HepG2 (cell line): ENCODE measurements at regions not wholly inside any gene's neighbourhood (a gene's known extent, or its start where the extent isn't known, plus 50 kb on each side); places are given as distances from the start of the nearest gene placed in this dataset.
A peak's percentile ranks its signal among the peaks of the same experiment; 100 is the strongest.

ENCODE experiments used
- ATAC-seq: fragments of 200-7000 bp; cut with Tn5 transposase; 3 replicates; pipeline ENCODE4 v1.9.1; 2020; ENCODE audit warnings: mild to moderate bottlenecking, moderate library complexity
- BruUV-seq: library from RNA; stranded (reverse); fragments of 400-500 nt; replicated peaks from 2 replicates; lab custom pipeline; 2021; lab: Mats Ljungman, UMichigan
- CTCF ChIA-PET: fragments of 300-600 bp; formaldehyde crosslinking; extraction: SDS; loops from one replicate; lab custom pipeline; 2021; ENCODE audit warnings: low total read pairs, inconsistent platforms, low intra/inter-chr PET ratio; lab: Yijun Ruan, JAX
- POLR2A ChIA-PET: fragments of 350-600 bp; sonication (Branson Sonifier 250); formaldehyde crosslinking; loops from one replicate; lab custom pipeline; 2020; ENCODE audit warnings: antibody characterized with exemption, inconsistent platforms; lab: Yijun Ruan, JAX
- DNase-seq: peaks from one replicate; pipeline ENCODE4 v3.0.0-alpha.2; 2015; ENCODE audit warnings: low spot score
- FAIRE-seq: peaks from 3 replicates; lab custom pipeline; 2011; peaks lifted over from hg19 to GRCh38; lab: Jason Lieb, UNC
- H2AFZ ChIP-seq: one replicate; pipeline ENCODE4 v1.6.1; 2011; ENCODE audit warnings: low read length, inconsistent platforms
- H3K27ac ChIP-seq: fragments of 300-600 bp; 3 replicates; pipeline ENCODE4 v1.8.0; 2011; ENCODE audit warnings: mixed run types, mild to moderate bottlenecking, mixed read lengths, low read length, inconsistent platforms; ENCODE audit not compliant: insufficient read depth; ENCODE audit errors: extremely low read length
- H3K27me3 ChIP-seq, 2 experiments: fragments of 200-600 bp in 1 of 2; 2 replicates in 1 of 2; 3 replicates in 1 of 2; pipeline versions ENCODE4 v1.6.0 to v1.8.0; 2011; ENCODE audit warnings: low read length in 2 of 2, mild to moderate bottlenecking in 2 of 2, moderate library complexity in 2 of 2, inconsistent platforms in 1 of 2; ENCODE audit not compliant: insufficient read depth in 2 of 2, control insufficient read depth in 1 of 2
- H3K36me3 ChIP-seq, 2 experiments: fragments of 200-600 bp in 1 of 2; replicated peaks in 1 of 2; 2 replicates in 1 of 2; 3 replicates in 1 of 2; pipeline versions ENCODE4 v1.5.1 to v1.8.0; 2011; ENCODE audit warnings: low read length in 2 of 2, inconsistent platforms in 1 of 2; ENCODE audit not compliant: insufficient read depth in 2 of 2, control insufficient read depth in 1 of 2
- H3K4me1 ChIP-seq: 2 replicates; pipeline ENCODE4 v1.5.1; 2012; ENCODE audit warnings: low read length, inconsistent platforms; ENCODE audit not compliant: insufficient read depth
- H3K4me2 ChIP-seq: 2 replicates; pipeline ENCODE4 v1.6.0; 2011; ENCODE audit warnings: low read depth, low read length, inconsistent platforms
- H3K4me3 ChIP-seq, 3 experiments: fragments of 200-600 bp in 1 of 3; sonication (generic), shearing (Covaris generic) in 1 of 3; replicated peaks in 1 of 3; 2 replicates each; pipeline ENCODE4 v1.5.1; 2011 to 2016; ENCODE audit warnings: low read length in 3 of 3, inconsistent platforms in 2 of 3, low read depth in 2 of 3, mild to moderate bottlenecking in 2 of 3, control low read depth in 1 of 3, mixed read lengths in 1 of 3; ENCODE audit not compliant: insufficient read depth in 1 of 3
- H3K79me2 ChIP-seq: one replicate; pipeline ENCODE4 v1.6.1; 2011; ENCODE audit warnings: low read length, inconsistent platforms; ENCODE audit not compliant: insufficient read depth
- H3K9ac ChIP-seq: 2 replicates; pipeline ENCODE4 v1.6.0; 2011; ENCODE audit warnings: mild to moderate bottlenecking, low read depth, low read length, inconsistent platforms; ENCODE audit not compliant: insufficient read depth
- H3K9me3 ChIP-seq: 2 replicates; pipeline ENCODE4 v1.5.1; 2012; ENCODE audit warnings: mild to moderate bottlenecking, low read length
- H4K20me1 ChIP-seq: 2 replicates; pipeline ENCODE4 v1.6.0; 2011; ENCODE audit warnings: inconsistent platforms, mild to moderate bottlenecking, low read length, moderate library complexity; ENCODE audit not compliant: insufficient read depth
- AGO1 ChIP-seq: fragments of 200-400 bp; formaldehyde crosslinking; IDR thresholded peaks from 2 replicates; pipeline ENCODE4 v1.6.1; 2017; ENCODE audit warnings: mild to moderate bottlenecking, low read depth, low read length, moderate library complexity; ENCODE audit not compliant: poor library complexity, severe bottlenecking
- KDM1A ChIP-seq: IDR thresholded peaks from 2 replicates; pipeline ENCODE4 v1.6.1; 2016; ENCODE audit warnings: missing compliant biosample characterization
- MAFF ChIP-seq: IDR thresholded peaks from 2 replicates; pipeline ENCODE4 v1.6.1; 2011; ENCODE audit warnings: low read depth, low read length, improper control_type of control experiment
- MAFK ChIP-seq, 2 experiments: IDR thresholded peaks in 1 of 2; conservative IDR thresholded peaks in 1 of 2; 2 replicates each; pipeline ENCODE4 v1.6.1; 2011; ENCODE audit warnings: improper control_type of control experiment in 2 of 2, low read length in 2 of 2
- POGZ ChIP-seq: sonication (generic); formaldehyde crosslinking; IDR thresholded peaks from 2 replicates; pipeline ENCODE4 v1.4.0; 2020; ENCODE audit warnings: mild to moderate bottlenecking, missing genetic modification reagents
- WGBS: methylation state at CpG from one replicate; pipeline ENCODE4 v1.1.6; 2017; ENCODE audit warnings: low lambda C conversion rate; 5-methylcytosine and 5-hydroxymethylcytosine counted together
- in situ Hi-C: cut with HindIII; loops from 2 replicates; pipeline ENCODE4 v1.10.0; 2017; ENCODE audit warnings: low pct_unique_long_range_greater_than_20kb; ENCODE audit not compliant: extremely low pct_ligation_motif_present
- intact Hi-C: fragments of 100-400 bp; cut with micrococcal nuclease; formaldehyde crosslinking; loops from one replicate; pipeline ENCODE4 v1.10.0; 2022; ENCODE audit not compliant: unreplicated experiment
- TF ChIP-seq, protein P1 (sequence below): sonication (generic); formaldehyde crosslinking; IDR thresholded peaks from 2 replicates; pipeline ENCODE4 v1.8.1; 2022; ENCODE audit warnings: mild to moderate bottlenecking, missing genetic modification reagents
- TF ChIP-seq, protein P2 (sequence below): IDR thresholded peaks from 2 replicates; pipeline ENCODE4 v1.6.1; 2016

DNA sequence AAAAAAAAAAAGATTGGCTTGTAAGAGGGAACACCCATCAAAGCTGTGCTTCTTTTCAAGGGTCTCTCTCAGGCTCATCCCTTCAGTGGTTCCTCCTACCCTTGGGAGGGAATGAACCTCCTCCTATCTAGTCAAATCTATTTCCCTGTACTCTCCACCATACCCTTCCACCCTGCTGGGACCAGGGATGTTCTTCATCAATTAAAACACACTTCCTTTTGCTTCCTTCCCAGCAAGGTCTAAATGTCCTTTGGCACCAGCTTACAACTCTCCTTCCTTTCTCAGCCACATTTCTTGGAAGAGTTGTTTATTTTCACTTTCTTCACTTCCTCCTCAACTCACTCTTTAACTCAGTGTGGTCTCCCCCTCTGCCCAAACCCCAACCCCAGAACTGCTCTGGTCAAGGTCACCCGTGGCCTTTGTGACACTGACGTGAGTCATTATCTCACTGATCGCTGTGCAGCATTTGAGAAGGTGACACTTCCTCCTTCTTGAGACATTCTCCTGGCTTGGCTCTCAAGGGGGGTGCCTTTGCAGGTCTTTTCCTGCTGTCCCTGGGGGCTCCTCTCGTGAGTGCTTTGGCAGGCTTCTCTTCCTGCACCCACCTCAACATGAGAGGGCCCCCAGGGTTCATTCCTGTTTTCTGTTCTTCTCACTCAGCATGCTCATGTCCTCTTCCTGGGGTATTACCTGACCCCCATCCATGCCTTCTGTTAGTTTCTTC lies 210.5 kb upstream of the TLE3 start (continued):
- TF ChIP-seq POGZ = no peak
- TF ChIP-seq, protein P1, sequence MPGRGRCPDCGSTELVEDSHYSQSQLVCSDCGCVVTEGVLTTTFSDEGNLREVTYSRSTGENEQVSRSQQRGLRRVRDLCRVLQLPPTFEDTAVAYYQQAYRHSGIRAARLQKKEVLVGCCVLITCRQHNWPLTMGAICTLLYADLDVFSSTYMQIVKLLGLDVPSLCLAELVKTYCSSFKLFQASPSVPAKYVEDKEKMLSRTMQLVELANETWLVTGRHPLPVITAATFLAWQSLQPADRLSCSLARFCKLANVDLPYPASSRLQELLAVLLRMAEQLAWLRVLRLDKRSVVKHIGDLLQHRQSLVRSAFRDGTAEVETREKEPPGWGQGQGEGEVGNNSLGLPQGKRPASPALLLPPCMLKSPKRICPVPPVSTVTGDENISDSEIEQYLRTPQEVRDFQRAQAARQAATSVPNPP = no peak
- TF ChIP-seq, protein P2, sequence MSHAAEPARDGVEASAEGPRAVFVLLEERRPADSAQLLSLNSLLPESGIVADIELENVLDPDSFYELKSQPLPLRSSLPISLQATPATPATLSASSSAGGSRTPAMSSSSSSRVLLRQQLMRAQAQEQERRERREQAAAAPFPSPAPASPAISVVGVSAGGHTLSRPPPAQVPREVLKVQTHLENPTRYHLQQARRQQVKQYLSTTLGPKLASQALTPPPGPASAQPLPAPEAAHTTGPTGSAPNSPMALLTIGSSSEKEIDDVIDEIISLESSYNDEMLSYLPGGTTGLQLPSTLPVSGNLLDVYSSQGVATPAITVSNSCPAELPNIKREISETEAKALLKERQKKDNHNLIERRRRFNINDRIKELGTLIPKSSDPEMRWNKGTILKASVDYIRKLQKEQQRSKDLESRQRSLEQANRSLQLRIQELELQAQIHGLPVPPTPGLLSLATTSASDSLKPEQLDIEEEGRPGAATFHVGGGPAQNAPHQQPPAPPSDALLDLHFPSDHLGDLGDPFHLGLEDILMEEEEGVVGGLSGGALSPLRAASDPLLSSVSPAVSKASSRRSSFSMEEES (CRISPR knock-in tag) = no peak

DNA sequence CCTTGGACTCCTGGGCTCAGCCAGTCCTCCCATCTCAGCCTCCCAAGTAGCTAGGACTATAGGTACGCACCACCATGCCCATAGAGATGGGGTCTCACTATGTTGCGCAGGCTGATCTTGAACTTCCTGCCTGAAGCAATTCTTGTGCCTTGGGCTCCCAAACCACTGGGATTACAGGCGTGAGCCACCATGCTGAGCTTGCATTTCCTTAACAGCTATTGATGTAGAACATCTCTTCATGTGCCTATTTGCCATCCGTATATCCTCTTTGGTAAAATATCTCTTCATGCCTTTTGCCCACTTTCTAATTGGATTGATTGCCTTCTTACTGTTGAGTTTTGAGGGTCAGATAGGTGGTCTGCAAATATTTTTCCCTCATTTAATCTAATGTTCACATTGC lies 208.9 kb upstream of the TLE3 start:
- in situ Hi-C loops = no loop called here
- Histone ChIP-seq H4K20me1 (no peaks in the 10 kb centered on the region; the same call in 1 of the 2 replicates), H3K4me2 (no peak overlapping the region), H3K9ac (no peak overlapping the region), H3K4me1 (no peaks in the 10 kb centered on the region), H3K79me2 (no peaks in the 10 kb centered on the region), H3K4me3 (no peak overlapping the region), H3K36me3 (no peaks in the 10 kb centered on the region), H2AFZ (no peak overlapping the region), H3K27ac (no peak overlapping the region), H3K9me3 (no peaks in the 10 kb centered on the region), H3K27me3 (peaks cover 1 to 3% of the 10 kb centered on the region in 2 experiments; a peak in 1 of 5 replicates)
- no peak for DNase-seq
- ChIA-PET CTCF (no interaction called here), POLR2A (no interaction called here)
- FAIRE-seq = no peak
- ATAC-seq = no peak
- BruUV-seq = no TSS peak
- TF ChIP-seq MAFK (conservative IDR thresholded peaks at IDR 0.05 in 1 of 2, IDR thresholded peaks at IDR 0.05 in 1 of 2; ENCODE audit: low read length in 2 of 2) (peak; percentile 42 to 67; a peak in 3 of 4 replicates), AGO1 (no peak), KDM1A (CRISPR knock-in tag) (no peak), MAFF (0 out of 2 replicates have a peak, but pooled peaks have one; percentile 21)
- WGBS = 56% methylated on average over 4 of the region's 4 CpGs
- intact Hi-C loops = no loop called here
